Daoy (cell line): ENCODE measurements at regions not wholly inside any gene's neighbourhood (a gene's known extent, or its start where the extent isn't known, plus 50 kb on each side); places are given as distances from the start of the nearest gene placed in this dataset.
A peak's percentile ranks its signal among the peaks of the same experiment; 100 is the strongest.
"Not testable (repeated sequence)": the region's sequence is repeated elsewhere in the genome, so short reads cannot be mapped to it uniquely, and the experiment has no call there.

Source experiments
- DNase-seq: peaks from one replicate; pipeline ENCODE4 v3.0.0-alpha.2; 2015; ENCODE audit warnings: low read depth

DNA sequence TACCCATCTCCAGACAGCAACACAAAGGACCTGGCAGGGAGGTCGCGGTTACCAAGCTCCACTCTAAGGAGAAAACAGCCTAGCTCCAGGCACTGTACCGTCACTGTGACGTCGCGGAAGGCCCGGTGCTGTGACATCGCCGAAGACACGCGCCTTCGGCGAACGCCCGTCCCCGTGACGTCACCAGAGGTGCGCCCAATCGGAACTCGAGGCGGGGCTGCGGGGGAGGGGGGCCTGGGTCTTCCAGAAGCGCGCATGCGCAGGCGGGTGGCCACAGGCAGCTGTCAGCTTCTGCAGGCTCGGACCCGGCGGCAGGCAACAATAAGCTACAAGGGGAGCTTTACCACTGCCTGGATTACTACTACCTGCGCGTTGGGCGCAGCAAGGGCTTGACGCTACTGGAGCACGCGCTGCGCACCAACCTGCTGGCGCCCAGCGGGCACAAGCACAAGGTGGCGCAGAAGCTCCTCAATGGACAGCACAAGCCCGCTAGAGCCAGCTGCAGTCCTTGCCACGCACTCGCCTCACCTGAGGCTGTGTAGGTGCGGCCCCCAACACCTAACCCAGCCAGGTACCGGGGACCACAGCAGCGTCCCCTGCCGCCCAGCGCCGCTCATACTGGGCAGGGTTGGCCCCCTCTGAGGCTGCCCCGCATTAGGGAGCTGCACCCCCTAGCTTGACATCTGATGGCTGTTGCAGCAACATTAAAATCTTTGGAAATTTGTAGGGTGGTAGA lies 208.4 kb downstream of the TPST1 start:
- DNase-seq = peak; percentile 71

DNA sequence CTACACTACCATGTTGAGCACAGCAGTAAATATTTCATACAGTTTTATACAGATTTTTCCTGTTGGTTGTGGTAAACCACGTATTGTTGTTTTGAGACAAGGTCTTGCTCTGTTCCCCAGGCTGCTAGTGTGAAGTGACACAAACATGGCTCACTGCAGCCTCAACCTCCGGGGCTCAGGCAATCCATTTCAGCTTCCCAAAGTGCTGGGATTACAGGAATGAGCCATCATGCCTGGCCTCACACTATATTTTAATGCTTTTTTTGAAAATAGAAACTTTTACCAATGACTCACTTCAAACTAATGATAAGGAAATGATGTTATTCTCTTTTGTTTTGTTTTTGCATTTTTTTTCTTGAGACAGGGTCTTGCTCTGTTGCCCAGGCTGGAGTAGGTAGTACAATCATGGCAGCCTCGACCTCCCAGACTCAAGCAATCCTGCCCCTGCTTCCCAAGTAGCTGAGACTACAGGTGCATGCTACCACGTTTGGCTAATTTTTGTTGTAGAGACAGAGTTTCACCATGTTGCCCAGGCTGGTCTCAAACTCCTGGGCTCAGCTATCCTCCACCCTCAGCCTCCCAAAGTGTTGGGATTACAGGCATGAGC lies 210.6 kb downstream of the TPST1 start:
- peak; percentile 34 for DNase-seq

DNA sequence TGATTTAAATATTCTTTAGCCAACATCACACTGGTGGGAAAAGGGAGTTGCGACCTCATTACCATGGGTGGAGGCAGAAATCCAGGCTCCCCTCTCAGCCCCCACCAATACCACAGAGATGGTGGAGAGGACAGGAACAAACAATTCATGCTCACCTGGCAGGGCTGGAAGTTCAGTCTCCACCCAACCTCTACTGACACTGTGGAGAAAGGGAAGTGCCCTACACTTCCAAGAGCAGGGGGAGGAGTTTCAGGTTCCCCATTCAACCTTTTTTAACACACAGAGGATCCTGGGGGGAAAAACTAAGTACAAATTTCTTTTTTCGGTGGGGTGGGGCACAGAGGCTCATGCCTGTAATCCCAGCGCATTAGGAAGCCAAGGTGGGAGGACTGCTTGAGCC lies 210.1 kb upstream of the KCTD7 start:
- no peak for DNase-seq

DNA sequence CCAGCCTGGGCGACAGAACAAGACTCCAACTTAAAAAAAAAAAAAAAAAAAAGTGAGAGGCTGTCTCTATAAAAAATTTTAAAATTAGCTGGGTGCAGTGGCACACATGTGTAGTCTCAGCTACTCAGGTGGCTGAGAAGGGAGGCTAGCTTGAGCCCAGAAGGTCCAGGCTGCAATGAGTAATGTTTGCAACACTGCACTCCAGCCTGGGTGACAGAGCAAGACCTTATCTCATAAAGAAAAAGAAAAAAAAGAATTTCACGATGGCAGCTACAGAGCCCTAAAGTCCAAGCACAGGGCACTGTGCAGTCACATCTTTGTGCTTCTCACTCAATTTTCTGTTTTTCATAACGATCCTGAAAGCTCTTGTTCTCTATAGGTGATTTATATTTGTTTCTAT lies 209.5 kb upstream of the KCTD7 start:
- no peak for DNase-seq

DNA sequence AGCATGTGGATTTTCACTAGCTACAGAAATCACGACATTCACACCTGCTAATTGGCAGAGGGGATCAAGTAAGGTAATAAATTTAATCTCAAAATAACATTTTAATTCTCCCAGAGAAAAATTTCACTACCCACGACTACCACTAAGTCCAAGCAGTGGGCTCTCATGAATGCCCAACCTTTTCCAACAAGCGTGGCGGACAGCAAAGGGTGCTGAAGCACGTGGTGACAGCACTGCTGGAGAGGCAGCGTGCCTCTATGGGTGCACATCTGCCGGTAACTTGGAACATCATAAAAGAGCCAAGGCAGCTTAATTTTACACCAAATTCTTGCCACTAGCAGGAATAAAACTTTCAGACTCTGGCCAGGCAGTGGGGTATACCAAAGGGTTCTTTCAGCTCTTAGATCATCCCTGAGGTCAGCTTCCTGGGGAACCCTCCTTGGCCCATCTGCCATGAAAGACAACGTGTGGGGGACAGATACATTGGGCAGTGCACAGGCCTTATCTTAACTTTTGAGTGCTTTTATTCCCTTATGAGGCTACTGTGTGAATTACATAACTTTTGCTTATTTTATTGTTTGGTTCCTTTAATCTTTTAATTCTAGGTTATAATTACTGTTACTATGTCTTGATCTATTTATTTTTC lies 206.7 kb upstream of the KCTD7 start:
- no peak for DNase-seq

DNA sequence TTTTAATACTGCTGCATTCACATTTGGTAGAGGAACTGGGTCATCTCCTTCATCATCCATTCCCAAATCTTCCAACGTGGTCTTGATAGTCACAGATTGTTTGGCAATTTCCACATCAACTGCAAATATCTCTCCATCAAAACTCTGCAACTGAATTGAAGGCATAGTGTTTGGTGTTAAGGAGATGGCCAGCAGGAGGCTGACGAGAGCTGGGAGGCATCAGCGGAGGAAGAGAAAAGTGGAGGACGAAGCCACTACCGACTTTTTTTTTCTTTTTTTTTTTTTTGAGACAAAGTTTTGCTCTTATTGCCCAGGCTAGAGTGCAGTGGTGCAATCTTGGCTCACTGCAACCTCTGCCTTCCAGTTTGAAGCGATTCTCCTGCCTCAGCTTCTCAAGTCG lies 205.0 kb upstream of the KCTD7 start:
- no peak for DNase-seq

DNA sequence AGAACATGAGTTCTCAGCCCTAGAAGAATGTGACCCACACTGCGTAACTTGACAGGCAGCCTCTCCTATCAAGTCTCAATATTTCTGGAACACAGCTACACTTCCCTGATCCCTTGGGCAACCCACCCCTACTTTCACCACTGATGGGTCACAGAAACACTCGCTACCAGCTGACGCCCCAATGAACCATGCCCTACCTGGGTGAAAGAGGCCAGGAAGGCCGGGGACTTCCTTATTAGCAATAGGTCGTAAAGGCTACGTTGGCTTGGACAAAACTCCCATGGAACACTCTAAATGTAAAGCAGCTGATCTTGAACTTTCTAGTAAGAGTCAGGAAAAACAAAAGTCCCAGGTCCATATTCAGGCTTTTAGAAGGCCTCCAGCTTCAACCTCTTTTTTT lies 202.3 kb upstream of the KCTD7 start:
- no peak for DNase-seq

DNA sequence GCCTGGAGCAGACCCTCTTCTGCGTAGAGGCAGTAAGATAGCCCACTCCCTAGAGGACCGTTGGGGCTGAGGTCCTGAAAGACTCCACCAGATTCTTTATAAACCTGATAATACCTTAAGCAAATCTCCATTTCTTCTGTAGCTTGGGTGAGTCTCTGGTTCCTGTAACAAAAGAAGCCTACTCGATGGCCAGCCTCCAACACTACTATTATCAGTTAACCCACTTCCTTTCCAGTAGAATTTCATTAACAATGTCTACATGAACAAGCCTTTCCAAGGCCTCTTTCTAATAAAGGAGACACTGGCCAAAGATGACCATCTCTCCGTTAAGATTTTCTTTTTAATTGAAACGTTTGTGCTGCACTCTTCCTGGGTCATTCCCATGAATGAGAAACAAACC lies 201.7 kb upstream of the KCTD7 start:
- no peak for DNase-seq

DNA sequence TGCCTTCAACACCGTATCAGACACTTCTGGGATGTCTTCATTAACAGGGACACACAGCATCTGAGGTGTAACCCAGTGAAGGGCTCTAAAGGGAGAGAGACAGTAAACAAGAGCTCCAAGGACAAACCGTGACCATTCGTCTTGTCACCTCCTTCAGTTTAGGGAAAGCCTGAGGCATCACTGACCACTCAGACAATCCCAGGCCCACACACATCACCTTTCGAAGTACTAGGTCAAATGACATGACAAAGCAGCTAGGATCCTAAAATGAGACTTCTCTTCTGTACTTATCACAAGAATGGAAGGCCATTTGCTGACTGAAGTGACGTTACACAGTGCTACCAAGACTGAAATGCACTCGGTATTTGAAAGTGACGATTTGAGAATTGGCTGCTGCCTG lies 200.7 kb upstream of the KCTD7 start:
- no peak for DNase-seq

DNA sequence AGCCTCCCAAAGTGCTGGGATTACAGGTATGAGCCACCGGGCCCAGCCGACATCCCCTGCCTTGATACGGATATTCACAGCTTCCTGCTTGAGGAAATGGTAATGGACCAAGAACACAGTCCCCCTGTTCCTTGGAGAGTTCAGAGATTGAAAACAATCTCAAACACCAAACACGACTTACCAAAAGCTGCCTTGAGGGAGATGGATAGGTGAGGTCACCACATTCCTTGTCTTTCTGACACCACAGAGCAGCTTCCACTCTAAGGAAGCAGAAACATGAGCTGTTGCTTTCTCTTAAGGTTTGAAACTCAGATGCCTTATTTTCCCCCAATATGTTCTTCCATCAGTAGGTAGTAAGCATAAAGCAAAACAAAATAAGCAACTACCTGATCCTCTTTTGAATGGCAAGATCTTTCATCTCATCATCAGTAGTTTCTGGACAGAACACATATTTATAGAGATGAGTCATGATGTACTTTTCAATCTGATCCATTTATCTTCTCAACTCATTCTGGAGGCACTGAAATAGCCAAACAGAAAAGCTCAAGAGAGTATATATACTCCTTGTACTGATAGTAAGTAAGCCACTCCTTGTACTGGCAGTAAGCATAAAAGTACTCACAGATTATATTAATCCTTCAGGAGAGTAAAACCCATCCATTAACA lies 199.1 kb upstream of the KCTD7 start:
- DNase-seq = no peak

DNA sequence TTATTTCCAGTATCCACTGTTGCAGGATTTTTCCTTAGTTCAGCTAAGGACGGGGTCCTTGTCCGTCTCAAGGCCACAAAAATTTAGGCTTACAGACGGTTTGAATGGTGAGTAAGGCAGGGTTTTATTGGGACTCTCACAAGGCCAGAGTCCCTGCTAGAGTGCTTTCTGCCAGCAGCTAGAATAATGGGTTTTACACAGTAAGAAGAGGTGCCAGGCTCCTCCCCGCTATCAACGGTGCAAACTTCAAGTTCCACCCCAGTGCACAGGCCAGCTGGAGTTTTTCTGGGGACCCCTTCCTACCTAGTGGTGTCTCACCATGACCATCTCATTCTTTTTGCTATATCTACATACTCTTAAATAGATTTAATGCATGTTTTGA lies 198.5 kb upstream of the KCTD7 start:
- no peak for DNase-seq

DNA sequence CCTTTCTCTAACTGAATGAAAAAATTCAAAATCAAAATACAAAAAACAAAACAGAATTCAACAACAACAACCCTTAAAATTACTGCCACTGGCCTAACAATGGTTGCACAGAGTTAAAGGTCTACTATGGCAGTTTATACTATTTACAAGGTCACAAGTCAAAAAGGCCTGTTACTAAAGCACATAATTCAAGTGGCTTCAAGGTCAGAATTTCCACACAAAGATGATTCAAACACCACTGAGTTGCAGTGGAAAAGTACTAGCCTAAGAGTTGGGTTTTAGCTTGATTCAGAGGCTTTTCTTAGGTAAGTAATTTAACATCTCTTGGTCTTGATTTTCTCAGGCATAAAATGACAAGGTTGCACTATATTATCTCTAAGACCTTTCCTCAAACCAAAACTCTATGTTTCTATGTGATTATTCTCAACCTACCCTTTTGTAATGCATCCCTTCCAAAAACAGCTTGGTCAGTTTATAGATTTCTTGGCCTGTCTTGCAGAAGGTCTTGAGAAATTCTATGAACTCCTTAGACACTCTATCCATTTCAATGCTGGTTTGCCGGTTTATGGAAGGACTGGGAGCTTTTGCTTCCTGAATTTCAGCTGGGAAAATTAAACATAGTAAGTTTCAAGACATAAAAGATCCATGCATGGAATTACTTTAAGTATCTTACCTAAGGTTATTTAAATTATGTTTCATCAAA lies 189.8 kb upstream of the KCTD7 start:
- DNase-seq = not testable (repeated sequence)

DNA sequence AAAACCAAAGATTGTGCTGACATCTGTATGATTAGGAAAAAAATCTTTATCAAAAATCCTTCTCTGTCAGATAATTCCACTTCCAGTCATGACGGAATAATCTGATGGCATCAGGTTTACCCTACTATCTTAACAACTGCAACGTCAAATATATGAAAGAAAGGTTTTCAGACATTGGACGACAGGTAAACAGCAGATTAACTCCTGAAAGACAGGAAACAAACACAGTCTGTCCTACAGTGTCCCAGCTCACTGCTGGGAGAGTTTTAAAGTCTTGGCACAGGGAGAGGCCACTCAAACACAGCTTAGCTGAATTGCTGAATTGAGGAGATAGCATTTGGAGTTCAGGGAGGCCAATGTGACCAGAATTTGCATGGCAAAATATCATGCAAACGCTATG lies 186.3 kb upstream of the KCTD7 start:
- DNase-seq = no peak

DNA sequence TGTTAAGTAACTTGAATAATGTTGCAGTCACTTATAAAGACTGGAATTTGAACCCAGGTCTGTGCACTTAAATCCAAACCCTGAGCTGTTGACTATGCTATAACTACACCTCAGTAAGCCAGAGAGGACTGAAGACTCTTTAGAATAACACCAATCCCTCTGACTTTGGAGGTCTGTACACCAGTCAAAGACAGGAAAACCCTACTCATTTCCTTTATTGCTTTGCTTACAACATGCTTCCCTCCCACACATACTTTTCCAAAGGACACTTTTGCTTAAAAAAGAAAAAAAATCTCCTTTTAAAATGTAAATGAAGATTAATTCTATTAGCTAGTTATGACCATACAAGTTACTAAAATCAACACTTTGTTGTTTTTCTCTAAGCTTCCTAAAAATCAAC lies 184.7 kb upstream of the KCTD7 start:
- DNase-seq = no peak

DNA sequence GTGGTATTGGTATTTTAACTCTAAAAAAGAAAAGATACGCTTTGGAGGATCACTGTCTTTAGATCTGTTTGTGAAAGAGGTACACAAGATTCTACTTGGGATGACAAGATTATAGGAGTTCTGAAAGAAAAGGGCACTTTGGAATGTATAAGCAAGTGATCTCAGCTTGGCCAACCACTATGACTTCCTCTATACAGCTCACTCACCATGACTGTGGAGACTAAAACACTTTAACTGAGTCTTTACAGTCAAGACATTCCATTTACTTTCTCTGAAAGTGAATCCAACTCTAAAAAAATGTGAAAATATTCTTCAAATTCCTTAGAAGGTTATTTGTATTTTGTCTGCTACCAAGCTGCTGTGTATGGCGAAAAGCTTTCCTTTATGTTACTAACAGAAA lies 181.7 kb upstream of the KCTD7 start:
- DNase-seq = not testable (repeated sequence)

DNA sequence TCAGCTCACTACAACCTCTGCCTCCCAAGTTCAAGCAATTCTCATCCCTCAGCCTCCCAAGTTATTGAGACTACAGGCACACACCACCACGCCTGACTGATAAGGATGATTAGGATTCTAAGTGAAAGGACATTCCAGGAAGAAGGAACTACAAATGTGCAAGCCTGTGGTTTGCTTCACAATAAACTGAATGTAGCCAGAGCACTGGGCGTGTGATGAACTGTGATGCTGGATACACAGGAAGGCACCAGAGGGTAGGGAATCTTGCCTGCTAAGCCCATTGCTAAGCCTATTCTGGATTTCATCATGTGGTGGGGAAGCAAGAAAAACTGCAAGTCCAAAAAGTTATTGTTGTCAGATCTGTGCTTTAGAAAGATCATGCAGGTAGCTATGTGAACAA lies 177.9 kb upstream of the KCTD7 start:
- not testable (repeated sequence) for DNase-seq

DNA sequence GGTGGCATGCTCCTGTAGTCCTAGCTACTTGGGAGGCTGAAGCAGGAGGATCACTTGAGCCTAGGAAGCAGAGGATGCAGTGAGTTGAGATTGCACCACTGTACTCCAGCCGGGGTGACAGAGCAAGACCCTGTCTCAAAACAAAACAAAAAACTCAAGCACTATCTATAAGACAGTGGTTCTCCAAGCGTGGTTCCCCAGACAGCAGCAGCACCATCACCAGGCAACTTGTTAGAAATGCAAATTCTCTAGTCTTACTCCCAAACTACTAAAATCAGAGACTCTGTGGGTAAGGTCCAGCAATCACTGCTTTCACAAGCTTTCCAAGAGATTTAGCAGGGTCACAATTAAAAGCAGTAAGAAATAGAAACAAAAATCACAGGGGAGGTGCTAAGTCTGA lies 177.0 kb upstream of the KCTD7 start:
- not testable (repeated sequence) for DNase-seq

DNA sequence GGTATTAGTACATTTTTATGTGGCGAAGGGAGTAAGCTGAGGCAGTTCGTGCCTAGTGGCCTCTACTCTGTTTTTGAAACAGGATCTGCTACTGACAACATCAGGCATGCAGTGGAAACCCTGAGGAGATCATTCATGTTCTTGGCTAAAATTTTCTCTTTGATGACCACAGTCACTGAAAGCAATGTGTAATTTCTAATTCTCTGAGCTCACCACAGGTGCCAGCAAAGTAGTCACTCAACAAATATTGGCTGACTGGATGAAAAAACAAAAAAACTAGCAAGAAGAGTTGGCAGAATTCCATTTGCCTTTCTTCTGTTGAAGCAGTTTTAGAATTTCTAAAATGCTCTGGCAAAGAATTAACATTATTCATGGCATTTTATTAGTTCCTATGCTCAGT lies 176.5 kb upstream of the KCTD7 start:
- no peak for DNase-seq

DNA sequence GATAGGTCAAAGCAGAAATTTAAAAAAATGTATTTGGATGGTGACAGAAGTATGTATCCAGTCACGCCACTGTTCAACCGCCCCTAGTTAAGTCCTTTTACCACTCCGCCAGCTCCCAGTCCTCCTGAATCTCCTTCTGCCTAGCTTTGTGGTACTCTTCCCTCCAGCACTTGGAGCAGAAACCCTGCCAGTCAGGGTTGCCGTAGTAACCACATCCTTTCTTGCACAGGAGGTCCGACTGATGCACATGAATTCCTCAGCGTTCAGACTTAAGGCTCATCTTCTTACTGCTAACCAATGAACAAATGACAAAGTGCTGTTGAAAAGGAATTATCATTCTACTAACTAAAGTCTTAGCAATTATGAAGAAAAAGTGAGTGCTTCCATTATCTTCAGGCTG lies 175.3 kb upstream of the KCTD7 start:
- DNase-seq = no peak

DNA sequence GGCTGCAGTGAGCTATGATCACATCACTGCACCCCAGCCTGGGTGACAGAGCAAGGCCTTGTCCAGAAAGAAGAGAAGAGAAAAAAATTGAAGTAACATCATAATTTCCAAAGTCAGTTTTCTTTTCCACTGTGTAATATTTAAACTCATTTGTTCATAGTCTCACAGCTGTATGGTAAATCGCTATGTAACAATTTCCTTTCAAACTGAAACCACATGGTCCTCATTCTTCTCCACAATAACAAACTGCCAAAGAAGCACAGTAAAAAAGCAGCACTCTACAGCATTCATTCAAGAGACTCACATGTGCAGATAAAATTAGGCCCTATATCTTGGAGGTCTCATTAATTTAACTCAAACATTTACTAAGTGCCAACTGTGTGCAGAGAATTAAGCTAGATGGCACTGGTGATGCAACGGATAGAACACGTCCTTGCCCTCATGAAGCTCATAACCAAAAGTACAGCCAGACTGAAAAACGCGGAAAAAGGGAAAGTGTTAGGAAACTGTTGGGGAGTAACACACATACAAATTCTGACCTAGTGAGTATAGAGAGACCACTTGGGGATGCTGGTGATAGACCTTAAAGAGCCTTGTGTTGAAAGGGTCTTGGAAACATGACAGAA lies 174.0 kb upstream of the KCTD7 start:
- DNase-seq = no peak

DNA sequence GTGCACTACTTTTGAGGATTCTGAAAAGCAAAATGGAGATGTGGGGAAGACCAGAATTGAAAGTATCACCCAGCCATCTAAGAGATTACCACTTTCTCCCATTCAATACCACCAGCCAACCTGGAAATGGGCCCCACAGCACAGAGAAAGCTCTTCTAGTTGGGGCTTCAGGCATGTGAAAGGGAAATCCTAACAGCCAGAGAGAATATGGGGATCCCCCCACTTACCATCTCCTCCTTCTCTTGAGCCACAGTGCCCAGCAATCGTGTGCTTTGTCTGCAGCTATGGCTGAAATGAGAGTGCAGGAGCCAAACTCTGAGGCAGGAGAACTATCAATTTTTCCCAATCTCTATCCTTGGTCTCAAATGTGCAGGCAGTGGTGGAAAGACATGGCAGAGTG lies 173.2 kb upstream of the KCTD7 start:
- not testable (repeated sequence) for DNase-seq

DNA sequence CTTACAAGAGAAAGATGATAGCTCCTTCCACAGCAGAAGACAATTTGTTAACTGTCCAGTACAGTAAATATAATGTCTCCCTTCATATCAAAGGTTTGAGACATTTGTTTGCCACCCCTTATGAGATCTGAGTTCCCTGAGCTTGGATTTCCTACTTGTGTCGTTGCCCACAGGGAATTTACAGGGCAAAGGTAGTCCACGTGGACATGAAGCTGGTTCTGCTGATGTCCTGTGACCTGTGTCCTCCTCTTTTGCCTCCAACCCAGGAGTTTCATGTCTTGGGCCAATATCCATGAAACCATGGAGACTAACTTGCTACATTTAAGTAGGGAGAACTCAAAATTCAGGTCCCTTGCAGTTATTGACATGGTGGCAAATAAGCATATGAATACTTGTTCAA lies 172.2 kb upstream of the KCTD7 start:
- not testable (repeated sequence) for DNase-seq
